ENCODE measurements at regions not wholly inside any gene's neighbourhood (a gene's known extent, or its start where the extent isn't known, plus 50 kb on each side); places are given as distances from the start of the nearest gene placed in this dataset.
"Not testable (repeated sequence)": the region's sequence is repeated elsewhere in the genome, so short reads cannot be mapped to it uniquely, and the experiment has no call there.

DNA sequence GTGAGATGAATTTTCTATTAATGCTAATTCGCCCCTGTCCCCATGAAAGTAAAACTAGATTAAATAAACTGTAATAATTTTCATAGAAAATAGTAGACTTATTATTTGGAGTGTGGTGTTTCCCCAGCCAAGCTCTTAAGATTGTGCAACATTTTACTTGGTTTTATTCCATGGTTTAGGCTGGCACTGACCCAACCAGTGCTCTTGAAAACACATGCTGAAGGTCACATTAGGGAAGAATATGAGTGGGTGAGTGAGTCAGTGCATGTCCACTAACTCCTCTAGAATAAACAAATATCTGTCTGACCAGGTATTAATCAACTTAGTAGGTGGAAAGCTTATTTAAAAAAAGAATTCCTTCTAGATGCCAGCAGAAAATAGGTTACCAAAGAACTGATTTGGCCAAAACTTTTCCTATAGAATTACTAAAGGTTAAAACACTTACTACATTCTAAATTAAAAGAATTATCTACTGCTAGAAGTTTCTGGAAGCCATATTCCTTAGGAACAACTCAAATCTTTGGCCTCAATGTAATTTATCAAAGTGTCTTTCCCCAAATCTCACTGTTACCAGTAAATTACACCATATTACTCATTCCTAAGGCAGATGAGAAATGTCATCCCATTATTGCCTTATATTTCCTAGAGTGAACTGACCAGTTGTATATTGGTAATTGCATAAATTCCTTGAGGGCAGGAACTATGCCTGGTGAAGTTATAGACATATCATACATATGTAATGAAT lies 89.7 kb upstream of the RGS1 start:
- DNase-seq: no peak

DNA sequence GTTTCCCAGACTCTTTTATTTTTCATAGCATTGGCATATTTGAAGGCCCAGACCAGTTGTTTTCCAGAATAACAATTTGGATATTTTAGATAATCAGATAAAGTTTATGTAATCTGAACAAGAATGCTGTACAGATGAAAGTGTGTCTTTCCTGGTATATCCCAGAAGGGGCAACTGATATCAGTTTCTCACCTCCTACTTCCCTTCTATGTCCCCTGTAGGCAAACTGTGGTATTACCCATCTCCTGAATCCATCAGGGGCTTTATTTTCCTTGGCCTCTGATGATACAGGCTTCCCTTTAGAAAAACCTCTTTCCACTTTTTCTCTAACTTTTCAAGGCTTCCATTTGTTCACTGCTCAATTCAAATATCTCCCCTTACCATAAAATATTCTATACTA lies 87.5 kb upstream of the RGS1 start:
- no peak for DNase-seq

DNA sequence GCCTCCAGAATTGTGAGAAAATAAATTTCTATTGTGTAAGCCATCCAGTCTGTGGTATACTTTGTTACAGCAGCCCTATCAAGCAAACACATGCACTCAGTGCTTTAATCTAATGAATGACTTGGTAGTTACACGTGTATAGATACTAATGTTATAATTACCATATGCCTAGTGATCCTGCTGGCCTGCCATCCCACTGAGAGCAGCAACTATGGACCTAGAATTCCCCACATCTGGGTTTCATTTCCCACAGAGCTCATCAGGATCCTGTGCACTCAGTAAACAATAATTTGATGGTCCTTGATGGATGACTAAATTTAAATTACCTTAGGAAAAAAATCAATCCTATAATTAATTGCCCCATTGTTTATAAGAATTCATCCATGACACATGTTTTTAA lies 86.5 kb upstream of the RGS1 start:
- DNase-seq: no peak

DNA sequence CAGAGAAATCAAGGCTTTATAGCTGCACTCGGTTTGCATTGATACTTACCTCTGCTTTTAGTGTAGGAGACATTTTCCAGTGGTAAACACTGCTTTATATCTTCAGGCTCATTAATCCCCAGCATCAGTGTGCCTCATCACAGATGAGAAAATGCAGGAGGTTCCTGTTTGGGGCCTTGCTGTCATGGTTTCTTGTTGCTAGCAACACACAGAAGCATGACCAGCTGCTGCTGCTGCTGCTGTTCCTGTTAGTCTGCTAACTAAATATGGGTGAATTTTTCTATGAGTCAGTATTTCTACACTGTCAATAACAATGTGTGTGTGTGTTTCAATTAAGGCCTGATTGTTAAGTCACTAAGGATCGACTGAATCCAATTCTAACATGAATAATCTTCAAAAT lies 85.8 kb upstream of the RGS1 start:
- DNase-seq: peak; percentile 10

DNA sequence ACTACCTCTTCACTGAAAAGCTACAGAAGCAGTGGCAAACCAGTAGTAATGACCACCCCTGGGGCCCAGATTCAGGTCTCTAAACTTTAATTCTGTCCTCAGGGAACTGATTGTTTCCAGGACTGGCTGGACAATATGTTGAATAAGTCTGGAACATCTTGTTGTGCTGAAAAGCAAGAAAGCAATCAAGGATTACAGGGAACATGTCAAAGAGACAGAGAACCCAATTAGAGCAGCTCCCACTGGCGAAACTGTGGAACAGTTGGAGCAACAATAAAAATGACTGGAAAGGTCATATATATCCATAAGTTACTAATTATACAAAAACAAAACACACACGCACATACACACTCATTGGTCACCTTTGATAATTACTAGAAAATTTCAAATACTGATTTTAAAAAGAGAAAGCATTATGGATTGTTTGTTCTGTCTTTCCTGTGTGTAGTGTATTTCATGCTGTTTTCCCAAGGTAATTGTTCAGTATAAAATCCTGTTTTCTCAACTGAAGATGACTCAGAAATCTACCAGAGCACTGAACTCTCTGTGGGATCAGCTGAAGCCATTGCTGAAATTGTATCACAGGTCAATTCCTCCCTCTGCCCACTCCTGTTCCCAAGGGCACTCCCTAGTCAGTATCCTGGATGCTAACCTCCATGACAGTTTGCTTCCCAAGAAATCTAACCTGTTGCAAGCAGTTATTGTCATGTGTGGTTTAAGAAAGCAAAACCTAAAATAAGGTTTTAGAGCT lies 83.6 kb upstream of the RGS1 start:
- no peak for DNase-seq

DNA sequence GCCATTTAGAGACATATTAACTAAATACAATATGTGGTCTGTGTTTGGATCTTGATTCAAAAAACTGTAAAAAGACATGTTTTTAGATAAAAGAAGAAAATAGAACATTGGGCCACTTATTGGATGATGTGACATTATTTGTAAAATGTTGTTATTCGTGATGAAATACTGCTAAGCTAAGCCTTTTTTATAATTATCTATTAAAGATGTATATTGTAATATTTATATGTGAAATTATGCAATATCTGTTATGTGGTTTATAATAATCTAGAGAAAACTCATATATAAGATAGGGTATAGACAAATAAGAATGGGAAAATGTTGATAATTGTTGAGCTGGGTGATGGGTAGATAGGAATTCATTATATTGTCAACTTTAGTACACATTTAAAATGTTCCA lies 82.0 kb upstream of the RGS1 start:
- no peak for DNase-seq

DNA sequence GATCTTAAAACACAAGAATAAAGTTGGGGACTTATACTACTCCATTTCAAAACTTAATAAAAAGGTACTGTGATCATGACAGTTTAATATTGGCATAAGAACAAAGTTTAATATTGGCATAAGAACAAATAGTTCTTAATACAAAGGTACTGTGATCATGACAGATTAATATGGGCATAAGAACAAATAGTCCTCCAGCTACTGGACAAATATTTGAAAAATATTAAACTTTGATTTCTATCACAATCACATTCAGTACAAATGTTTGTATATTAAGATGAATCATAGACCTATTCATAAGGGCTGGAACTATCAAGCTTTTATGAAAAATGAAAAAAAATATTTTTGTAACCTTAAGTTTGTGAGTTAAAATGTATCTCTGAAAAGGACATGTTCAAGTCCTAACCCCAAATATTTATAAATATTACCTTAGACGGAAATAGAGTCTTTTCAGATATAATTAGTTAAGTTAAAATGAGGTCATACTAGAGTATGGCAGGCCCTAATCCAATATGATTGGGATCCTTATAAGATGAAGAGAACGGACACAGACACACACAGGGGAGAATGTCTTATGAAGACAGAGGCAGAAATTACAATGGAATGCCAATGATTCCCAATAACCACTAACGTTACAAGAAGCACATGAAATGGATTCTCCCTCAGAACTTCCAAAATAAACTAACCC lies 79.1 kb upstream of the RGS1 start:
- DNase-seq: no peak

DNA sequence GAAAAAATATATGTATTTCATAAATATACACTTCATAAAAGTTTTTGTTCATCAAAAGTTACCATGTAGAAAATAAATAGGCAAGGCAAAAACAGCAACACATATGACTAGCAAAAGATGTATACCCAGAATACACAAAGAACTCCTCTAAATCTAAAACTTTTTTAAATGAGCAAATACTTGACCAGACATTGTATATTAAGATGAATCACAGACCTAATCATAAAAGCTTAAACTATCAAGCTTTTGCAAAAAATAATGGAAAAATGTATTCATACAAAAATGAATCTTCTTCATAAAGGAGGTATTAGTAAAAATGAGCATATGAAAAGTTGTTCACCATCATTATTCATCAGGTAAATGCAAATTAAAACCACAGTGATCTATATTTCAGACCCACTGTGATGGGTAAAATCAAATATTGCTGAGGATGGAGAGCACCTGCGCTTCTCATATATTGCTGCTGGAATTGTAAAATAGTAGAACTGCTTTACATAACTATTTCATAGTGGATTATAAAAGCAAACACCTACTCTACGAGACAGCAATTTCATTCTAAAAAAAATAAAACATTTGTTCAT lies 78.3 kb upstream of the RGS1 start:
- no peak for DNase-seq

DNA sequence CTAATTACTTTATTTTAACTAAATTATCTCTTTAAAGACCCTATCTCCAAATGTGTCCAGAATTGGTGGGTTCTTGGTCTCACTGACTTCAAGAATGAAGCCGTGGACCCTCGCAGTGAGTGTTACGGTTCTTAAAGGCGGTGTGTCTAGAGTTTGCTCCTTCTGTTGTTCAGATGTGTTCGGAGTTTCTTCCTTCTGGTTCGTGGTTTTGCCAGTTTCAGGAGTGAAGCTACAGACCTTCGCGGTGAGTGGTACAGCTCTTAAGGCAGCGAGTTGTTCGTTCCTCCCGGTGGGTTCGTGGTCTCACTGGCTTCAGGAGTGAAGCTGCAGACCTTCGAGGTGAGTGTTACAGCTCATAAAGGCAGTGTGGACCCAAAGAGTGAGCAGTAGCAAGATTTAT lies 77.5 kb upstream of the RGS1 start:
- DNase-seq: not testable (repeated sequence)

DNA sequence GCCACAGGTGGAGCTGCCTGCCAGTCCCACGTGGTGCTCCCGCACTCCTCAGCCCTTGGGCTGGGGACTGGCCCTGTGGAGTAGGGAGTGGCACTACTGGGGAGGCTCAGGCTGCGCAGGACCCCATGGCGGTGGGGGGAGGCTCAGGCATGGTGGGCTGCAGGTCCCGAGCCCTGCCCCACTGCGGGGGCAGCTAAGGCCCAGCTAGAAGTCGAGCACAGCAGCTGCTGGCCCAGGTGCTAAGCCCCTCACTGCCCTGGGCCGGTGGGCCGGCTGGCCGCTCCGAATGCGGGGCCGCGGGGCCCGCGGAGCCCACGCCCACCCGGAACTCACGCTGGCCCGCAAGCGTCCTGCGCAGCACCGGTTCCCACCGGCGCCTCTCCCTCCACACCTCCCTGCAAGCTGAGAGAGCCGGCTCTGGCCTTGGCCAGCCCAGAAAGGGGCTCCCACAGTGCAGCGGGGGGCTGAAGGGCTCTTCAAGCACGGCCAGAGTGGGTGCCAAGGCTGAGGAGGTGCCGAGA lies 76.5 kb upstream of the RGS1 start:
- DNase-seq: not testable (repeated sequence)

DNA sequence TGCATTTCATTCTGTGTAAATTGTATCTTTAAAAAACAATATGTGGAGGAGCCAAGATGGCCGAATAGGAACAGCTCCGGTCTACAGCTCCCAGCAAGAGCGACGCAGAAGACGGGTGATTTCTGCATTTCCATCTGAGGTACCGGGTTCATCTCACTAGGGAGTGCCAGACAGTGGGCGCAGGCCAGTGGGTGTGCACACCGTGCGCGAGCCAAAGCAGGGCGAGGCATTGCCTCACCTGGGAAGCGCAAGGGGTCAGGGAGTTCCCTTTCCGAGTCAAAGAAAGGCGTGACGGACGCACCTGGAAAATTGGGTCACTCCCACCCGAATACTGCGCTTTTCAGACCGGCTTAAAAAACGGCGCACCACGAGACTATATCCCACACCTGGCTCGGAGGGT lies 75.0 kb upstream of the RGS1 start:
- DNase-seq: not testable (repeated sequence)

DNA sequence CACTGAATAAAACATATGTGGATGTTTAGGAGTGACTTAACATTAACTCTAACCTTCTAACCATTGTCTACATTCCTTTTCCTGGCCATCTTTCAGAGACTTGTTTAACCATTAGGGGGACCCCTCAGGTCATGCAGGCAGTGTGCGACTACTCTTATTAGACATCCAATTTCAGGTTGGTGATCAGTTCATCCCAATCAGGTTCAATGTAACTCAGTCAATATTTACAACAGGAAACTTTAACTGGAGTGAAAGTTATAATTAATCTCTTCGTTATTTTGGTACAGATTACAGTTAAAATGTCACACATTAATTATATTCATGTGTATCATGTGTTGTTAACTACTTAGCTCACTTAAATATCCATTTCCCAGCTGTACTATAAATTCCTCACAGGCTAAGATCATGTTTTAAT lies 68.8 kb upstream of the RGS1 start:
- no peak for DNase-seq

DNA sequence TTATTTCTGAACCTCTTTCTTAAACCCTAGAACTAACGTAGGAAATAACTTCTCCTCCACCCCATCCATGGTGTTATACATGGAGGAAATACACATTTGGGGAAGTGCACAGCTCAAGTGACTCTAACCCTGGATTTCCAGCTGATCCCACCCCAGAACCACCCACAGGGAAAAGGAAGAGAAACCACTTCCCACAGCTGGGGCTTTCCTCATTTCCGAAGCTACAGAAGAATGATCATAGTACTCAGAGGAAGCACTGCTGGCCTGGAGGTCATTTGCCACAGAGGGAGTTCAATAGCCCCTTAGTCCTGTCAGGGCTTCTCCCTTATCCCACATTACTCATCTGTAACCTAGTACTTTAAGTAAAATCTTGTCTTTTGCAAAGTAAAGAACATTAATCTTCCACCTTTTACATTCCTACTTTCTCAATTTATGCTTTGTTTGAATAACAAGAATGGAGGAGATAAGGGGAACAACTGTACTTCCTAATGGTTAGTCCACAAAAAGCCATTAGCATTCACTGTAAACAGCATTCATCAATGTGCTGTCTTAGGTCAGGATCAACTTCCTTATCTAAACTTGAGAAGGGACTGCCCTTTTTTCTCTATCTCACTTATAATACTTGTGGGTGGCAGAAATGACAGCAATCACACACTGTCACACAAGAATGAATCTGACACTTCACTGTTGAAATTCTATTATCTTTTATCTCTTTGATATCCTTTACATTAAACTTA lies 63.0 kb upstream of the RGS1 start:
- no peak for DNase-seq

DNA sequence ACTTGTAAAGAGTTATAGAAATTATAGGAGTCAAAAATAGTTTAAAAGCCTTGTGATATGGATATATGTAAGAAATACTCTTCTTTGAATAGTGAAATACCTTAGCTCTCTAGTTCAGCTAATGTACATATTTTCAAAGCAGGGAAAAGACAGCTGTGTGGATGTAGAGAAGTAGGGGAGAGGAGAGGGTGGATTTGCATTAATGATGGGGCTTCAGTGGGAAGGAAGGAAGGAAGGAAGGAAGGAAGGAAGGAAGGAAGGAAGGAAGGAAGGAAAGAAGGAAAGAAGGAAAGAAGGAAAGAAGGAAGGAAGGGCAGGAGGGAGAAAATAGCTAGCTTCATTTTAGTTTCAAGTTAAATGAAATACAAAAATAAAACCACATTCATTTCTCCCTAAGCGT lies 62.4 kb upstream of the RGS1 start:
- no peak for DNase-seq

DNA sequence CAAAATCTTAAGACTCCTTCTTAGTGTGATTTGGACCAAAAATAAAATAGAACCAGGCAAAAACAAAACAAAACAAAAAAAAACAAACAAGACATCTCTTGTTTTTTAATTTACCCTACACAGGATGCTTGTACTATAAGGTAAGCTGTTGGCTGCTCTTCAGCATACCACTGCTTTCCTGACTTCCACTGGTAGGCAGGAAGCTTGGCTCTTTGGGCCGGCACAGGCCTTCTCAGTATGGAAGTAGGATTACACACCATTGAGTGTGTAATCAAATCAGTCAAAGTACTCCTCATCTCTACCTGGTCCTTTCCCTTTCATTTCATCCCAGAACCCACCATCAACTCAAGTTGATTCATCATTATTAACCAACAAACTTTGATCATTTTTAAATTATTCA lies 61.9 kb upstream of the RGS1 start:
- no peak for DNase-seq

DNA sequence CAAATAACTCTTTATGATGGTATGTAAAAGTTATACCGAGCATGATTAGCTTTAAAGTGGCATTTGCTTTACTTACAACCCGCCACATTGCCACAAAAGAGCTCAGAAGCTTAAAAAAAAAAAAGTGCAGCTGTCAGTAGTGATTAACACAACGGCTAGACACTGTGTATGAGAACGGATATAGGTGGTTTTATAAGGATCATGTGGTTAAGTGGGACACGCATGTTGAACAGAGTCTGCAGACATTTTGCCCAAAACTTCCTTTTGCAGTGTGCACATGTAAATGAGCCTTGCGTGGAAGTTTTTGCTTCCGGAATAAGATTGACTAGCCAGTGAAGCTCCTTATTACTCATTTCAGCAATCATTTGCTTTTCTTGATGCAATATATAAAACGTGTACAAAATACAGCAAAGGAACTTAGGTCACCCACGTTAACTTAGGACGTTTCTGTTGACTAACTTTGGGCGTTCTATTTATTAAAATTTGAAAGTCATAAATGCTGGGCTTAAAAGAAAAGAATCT lies 58.7 kb upstream of the RGS1 start:
- peak; percentile 59 for DNase-seq

DNA sequence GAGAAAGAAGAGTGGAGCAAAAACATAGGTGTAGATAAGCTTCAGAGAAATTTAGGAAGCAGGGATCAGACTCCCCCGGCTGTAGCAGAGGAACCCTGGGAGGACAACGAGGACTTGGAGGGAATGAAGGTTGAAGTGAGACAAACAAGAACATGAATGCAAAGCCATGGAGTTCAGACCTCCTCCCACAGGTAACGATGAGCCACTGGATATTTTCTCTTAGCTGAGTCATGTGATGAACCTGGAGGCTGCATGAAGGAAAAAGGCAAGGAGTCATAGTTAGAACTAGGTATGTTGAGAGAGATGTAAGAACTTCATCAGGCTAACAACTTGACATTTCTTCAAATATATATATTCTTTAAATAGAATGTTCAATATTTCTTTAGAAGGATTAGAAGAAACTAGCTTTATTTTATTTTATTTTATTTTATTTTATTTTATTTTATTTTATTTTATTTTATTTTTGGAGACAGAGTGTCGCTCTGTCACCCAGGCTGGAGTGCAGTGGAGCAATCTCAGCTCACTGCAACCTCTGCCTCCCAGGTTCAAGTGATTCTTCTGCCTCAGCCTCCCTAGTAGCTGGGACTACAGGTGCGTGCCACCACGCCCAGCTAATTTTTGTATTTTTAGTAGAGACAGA lies 57.7 kb upstream of the RGS1 start:
- DNase-seq: not testable (repeated sequence)

DNA sequence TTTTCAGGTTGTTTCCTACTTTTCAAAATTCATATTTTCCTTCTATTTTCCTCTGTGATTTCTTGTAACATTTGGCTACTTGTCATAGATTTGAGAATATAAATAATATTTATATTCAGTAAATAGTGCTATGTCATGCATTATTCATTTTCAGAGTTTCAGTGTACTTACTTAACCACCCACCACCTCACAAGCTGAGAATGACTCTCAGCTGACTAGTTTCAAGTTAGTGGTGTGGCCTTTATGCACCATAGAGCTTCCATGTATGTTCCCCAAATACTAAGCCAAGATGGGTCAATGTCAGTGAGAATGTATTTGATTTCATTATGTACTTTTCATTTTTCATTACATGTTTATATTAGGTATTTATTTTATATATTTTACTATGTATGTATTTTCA lies 56.9 kb upstream of the RGS1 start:
- peak; percentile 9 for DNase-seq

DNA sequence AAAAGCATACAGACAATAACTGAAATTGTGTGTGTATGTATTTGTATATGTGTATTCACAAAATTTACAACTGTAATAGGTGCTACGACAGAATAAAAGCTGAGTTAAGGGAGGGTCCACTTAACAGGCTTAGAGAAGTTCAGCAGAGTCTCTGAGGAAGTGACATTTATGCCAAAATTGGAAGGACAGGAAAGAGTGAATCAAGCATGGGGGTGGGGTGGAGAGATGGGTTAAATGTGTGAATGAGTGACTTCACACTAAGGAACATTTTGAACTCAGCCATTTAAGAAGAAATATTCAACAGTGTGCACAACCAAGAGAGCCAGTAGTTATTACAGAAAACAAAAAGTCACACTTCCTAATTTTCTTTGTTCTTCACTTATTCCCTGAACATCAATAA lies 53.8 kb upstream of the RGS1 start:
- DNase-seq: peak; percentile 16

DNA sequence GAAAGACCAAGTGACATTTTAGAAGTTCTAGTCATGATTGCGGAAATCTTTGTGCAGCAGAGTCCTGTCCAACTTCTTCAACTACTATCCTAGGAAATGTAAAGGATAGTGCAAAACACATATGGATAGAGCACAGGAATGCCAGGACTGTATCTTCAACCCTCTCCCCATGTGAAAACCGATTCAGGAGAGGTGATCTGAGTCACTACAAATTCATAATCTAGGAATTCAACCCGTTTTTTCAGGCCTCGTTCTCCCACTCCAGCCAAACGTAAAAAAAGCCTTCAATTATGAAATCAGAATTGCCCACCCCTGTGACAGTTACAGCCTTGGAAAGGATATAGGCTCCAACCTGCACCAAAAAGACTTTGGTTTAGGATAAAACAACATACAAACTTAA lies 52.9 kb upstream of the RGS1 start:
- no peak for DNase-seq

DNA sequence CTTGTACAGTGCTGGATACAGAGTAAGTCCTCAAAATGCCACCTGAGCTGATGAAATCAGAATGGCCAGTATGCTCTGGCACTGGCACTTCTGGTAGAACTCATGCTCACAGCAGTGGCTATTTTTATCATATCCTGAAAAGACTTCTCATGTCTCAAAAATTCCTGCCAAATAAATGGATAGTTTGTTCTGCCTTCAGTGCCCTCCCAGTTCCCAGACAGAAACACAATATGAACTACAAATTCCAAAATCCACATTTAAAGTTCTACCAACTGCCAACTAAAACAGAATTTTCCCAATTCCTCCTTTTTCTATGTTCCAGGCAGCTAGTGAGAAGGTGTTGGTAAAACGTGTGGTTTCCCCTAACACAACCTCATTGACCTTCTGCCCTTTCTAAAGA lies 51.4 kb upstream of the RGS1 start:
- DNase-seq: no peak

Measured in activated naive CD4-positive, alpha-beta T cell treated with Interleukin-2 at 50 U/mL for 16 hours (primary cell).